ENCODE measurements at regions not wholly inside any gene's neighbourhood (a gene's known extent, or its start where the extent isn't known, plus 50 kb on each side); places are given as distances from the start of the nearest gene placed in this dataset.

DNA sequence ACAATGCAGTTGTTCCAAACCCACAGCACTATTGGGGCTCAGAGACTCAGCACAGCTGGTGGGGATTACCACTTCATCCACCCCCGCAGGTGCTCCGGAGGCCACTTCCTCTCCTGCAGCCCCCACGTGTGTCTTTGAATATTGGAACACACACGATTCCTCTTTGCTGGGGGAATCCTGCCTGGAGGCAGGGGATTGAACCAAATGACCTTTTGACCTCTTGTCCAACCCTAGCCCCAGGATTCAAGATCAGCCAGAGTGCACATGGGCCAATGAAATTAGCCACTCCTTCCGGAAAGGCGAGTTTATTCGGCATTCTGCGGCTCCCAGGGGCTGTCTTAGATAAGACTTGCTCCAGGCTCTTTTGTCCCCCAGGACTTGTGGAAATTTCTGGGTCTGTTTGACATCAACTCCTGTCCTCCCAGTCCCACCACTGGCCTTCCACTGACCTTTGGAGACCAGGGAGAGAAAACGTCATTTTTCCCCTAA lies 350.2 kb downstream of the FOXL1 start:
- DNase-seq (ENCODE audit: low read depth, low spot score): no peak

GRCh38 chr16:86929057-86929871 lies 350.9 kb downstream of the FOXL1 start:
- DNase-seq (ENCODE audit: low read depth, low spot score): no peak

- DNase-seq (ENCODE audit: low read depth, low spot score): no peak
Measured at GRCh38 chr16:86930001-86930400, 351.7 kb downstream of the FOXL1 start.

DNA sequence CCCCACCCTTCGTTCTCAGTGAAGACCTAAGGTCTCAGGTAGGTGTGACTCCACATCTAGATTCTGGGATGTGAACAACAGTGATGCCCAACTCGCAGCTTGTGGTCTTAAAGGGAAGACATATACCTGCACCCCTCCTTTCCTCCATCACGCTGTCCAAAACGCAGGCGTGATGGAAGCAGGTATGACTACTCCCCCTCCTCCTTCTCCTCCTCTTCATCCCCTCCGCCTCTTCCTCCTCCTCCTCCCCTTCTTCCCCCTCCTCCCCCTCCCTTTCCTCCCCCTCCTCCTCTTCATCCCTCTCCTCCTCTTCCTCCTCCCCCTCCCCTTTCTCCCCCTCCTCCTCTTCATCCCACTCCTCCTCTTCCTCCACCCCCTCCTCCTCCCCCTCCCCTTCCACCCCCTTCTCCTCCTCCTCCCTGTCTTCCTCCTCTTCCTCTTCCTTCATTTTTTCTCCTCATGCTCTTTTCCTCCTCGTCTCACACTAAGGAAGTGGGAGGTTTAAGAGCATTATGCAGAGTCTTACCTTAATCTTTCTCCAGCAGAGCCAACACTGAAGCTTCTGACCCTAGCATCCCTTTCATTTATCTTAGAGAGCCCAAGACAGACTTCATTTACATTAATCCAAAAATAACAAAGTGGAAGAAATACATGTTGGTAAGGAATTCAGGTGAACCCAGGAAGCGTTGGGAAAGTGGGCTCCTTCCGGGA lies 352.5 kb downstream of the FOXL1 start:
- no peak for DNase-seq (ENCODE audit: low read depth, low spot score)

- no peak for DNase-seq (ENCODE audit: low read depth, low spot score)
Measured at GRCh38 chr16:86931410-86931941, 353.1 kb downstream of the FOXL1 start.

DNA sequence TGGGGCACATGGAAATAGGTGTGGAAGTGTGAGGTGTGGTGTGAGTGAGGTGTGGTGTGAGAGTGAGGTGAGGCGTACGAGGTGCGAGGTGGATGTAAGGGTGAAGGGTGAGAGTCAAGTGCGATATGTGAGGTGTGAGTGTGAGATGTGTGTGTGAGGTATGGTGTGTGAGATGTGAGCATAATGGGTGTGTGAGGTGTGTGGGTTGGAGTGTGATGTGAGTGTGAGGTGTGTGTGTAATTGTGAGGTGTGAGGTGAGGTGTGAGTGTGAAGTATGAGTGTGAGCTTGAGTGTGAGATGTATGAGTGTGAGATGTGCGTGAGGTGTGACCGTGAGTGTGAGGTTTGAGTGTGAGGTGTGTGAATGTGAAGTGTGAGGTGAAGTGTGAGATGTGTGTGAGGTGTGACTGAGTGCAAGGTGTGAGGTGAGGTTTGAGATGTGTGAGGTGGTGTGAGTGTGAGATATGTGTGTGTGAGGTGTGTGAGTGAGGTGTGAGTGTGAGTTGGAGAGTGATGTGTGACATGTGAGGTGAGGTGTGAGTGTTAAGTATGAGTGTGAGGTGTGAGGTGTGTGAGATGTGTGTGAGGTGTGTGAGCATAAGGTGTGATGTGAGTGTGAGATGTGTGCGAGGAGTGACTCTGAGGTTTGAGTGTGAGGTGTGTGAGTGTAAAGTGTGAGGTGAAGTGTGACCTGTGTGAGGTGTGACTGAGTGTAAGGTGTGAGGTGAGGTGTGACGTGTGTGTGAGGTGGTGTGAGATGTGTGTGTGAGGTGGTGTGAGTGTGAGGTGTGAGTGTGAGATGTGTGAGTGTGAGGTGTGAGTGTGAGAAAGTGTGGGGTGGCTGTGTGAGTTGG lies 354.0 kb downstream of the FOXL1 start:
- no peak for DNase-seq (ENCODE audit: low read depth, low spot score)

DNA sequence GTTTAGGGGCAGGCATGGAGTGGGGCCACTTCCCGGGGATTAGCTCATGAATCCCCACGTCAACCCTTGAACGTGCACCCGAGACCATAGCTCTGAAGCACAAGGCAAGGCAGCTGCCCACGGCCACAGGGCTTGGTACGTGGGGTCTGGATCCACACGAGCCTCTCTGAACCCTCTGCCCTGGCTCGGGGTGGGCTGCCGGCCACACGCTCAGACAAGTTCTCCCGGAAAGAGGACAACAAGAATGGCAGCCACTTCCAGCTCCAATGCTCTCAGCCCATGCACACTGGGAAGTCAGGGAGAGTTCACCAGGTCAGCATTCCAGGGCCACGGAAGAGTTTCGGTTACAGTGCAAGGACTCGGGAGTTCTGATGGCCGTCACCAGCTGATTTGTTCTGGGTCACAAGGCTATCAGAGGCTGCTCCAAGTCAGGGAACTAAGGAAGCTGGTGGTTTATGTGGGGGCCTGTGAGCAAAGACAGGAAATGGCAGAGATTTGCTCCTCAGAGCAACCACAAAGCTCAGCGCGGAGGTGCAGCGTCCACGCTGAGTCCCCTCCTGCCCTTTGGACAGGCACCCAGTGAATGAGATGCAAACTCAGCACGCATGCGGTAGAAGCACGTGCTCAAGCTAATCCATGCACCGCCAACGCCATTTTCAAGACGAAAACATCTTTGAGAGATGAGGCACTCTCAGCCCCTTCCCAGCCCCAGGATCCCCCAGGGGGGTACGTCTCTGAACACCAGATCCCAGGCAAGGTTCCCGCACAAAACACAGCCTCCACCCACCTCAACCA lies 356.4 kb downstream of the FOXL1 start:
- no peak for DNase-seq (ENCODE audit: low read depth, low spot score)

- no peak for DNase-seq (ENCODE audit: low read depth, low spot score)
Measured at GRCh38 chr16:86939609-86940008, 361.3 kb downstream of the FOXL1 start.

GRCh38 chr16:86941731-86942130 lies 363.4 kb downstream of the FOXL1 start:
- no peak for DNase-seq (ENCODE audit: low read depth, low spot score)

GRCh38 chr16:86942151-86943051 lies 364.1 kb downstream of the FOXL1 start:
- peak; percentile 46 for DNase-seq (ENCODE audit: low read depth, low spot score)

- no peak for DNase-seq (ENCODE audit: low read depth, low spot score)
Measured at GRCh38 chr16:86945166-86945900, 367.0 kb downstream of the FOXL1 start.

- no peak for DNase-seq (ENCODE audit: low read depth, low spot score)
Measured at GRCh38 chr16:86946396-86946795, 368.0 kb downstream of the FOXL1 start.

DNA sequence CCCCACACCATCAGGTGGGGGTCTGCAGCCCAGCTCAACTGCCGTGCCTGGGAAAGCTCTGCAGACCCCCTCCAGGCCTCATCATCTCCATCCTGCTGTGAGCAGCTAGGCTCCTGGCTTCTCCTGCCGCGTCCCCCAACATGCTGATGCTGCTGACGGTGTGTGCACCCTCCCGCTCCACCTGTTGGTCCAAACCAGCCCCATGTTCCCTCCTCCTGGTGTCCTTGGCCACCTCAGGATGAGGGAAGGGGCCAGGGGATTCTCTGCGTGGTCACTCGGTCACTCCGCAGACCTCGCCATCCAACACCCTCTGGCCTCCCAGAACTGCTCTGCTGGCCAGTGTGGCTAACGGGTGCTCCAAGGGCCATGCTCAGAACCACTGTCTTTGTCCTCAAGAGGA lies 368.6 kb downstream of the FOXL1 start:
- no peak for DNase-seq (ENCODE audit: low read depth, low spot score)

DNA sequence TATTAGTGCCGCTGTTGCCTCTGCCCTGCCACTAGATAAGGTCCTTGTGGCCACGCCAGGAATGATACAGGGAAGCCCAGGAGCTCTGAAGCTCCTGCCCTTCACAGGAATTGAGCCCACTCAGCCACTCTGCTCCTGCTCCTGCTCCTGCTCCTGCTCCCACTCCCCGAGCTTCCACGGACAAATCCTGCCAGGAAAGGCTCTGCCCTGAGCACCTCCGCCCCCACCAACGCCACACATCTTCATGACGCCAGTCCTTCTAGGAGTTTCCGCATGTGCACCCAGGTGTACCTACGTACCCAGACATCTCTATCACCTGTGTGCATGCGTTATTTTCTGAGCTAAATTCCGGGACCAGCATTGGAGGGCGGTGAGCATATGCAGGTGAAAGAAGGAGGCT lies 369.1 kb downstream of the C16orf95 start:
- no peak for DNase-seq (ENCODE audit: low read depth, low spot score)

- DNase-seq (ENCODE audit: low read depth, low spot score): no peak
Measured at GRCh38 chr16:86949116-86949515, 368.1 kb downstream of the C16orf95 start.

DNA sequence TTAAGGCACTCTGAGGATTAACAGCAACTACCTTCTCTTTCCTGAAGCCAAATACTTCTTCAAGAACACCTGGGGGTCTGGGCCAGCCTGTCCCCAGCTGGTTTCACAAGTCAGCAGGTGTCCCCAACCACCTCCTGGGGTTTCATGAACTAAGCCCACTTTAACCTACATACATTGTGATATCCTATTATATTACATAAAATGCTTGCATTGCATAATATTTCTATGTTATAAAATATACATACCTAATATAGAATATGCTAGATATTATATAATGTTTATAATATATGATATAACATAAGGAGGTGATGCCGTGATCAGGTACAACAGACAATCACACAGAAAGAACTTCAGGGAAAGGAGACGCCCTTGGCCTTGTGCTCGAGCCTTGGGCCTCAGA lies 367.6 kb downstream of the C16orf95 start:
- no peak for DNase-seq (ENCODE audit: low read depth, low spot score)

DNA sequence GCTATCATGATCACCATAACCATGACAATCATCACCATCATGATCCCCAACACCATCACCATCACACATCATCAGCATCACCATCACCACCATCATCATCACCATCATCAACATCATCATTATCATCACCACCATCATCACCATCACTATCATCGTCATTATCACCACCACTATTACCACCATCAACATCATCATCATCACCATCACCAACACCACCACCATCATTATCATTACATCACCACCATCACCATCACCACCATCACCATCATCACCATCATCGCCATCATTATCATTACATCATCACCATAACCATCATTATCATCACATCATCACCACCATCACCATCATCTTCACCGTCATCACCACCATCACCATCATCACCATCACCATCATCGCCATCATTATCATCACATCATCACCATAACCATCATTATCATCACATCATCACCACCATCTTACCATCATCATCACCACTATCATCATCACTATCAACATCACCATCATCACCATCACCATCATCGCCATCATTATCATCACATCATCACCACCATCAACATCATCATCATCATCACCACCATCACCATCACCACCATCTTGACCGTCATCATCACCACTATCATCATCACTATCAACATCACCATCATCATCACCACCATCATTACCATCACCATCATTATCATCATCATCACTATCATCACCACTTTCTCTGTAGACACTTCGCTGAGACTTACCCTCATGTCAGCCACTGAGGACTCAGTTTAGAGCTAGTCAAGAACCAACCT lies 366.0 kb downstream of the C16orf95 start:
- DNase-seq (ENCODE audit: low read depth, low spot score): no peak

DNA sequence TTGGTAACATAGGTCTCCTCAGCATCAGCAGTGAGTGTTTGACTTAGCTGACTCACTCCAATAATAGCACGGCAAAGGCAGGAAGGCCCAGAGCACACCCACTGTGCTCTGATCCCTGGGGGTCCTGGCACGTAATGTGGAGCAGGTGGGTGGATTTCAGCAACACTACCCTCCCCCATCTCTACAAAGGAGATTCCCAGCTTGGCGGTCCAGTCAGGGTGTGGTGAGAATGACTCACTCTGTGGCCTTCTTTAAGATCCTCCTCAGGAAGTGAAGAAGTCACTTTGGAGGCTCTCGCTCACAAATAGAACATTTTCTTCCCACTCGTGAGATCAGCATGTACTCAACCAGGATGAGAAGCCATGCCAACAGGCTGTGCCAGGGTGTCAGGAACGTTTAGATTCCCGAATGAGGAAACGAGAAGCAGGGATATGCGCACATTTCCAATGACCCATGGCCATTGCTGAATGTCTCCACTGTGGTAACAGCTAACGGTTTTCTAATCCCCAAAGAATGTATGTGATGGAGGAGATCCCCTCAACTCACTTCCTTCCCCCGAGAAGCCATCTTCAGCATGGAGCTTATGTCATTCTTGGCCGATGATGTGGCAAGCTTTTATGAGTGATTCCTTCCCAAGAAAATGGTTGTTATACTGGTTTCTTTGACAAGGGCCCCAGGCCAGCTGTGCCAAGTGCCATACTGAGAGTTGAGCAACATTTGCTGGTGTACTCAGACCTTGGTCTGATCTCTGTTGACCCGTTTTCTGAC lies 365.2 kb downstream of the C16orf95 start:
- peak; percentile 97 for DNase-seq (ENCODE audit: low read depth, low spot score)
